ENCODE measurements at regions not wholly inside any gene's neighbourhood (a gene's known extent, or its start where the extent isn't known, plus 50 kb on each side); places are given as distances from the start of the nearest gene placed in this dataset.
"Not testable (repeated sequence)": the region's sequence is repeated elsewhere in the genome, so short reads cannot be mapped to it uniquely, and the experiment has no call there.

GRCh38 chr21:28220680-28221079 lies 772.0 kb downstream of the LTN1 start:
- DNase-seq, result no peak

GRCh38 chr21:28216976-28217523 lies 775.6 kb downstream of the LTN1 start:
- DNase-seq, result no peak

GRCh38 chr21:28215214-28215954 lies 777.3 kb downstream of the LTN1 start:
- no peak for DNase-seq

GRCh38 chr21:28214786-28215185 lies 777.9 kb downstream of the LTN1 start:
- no peak for DNase-seq

- DNase-seq, result no peak
Observed at GRCh38 chr21:28213261-28213660, 779.4 kb downstream of the LTN1 start.

GRCh38 chr21:28212061-28212460 lies 780.6 kb downstream of the LTN1 start:
- DNase-seq, result no peak

GRCh38 chr21:28207436-28208173 lies 785.1 kb downstream of the LTN1 start:
- no peak for DNase-seq

GRCh38 chr21:28200726-28201125 lies 792.0 kb downstream of the LTN1 start:
- DNase-seq, result no peak

- no peak for DNase-seq
Observed at GRCh38 chr21:28196981-28197380, 795.7 kb downstream of the LTN1 start.

GRCh38 chr21:28193189-28193588 lies 799.5 kb downstream of the LTN1 start:
- DNase-seq, result no peak

GRCh38 chr21:28186604-28187003 lies 806.1 kb downstream of the LTN1 start:
- DNase-seq, result no peak

GRCh38 chr21:28181730-28182129 lies 810.9 kb downstream of the LTN1 start:
- DNase-seq, result no peak

GRCh38 chr21:28179136-28179535 lies 813.5 kb downstream of the LTN1 start:
- DNase-seq, result no peak

GRCh38 chr21:28177124-28177523 lies 815.6 kb downstream of the LTN1 start:
- no peak for DNase-seq

GRCh38 chr21:28174701-28175100 lies 818.0 kb downstream of the LTN1 start:
- DNase-seq, result no peak

GRCh38 chr21:28174006-28174405 lies 818.7 kb downstream of the LTN1 start:
- no peak for DNase-seq

GRCh38 chr21:28172376-28172775 lies 820.3 kb downstream of the LTN1 start:
- DNase-seq, result no peak

GRCh38 chr21:28167366-28167765 lies 825.3 kb downstream of the LTN1 start:
- DNase-seq, result no peak

- not testable (repeated sequence) for DNase-seq
Observed at GRCh38 chr21:28164519-28164918, 828.2 kb downstream of the LTN1 start.

GRCh38 chr21:28162052-28162451 lies 830.6 kb downstream of the LTN1 start:
- DNase-seq, result not testable (repeated sequence)

GRCh38 chr21:28160378-28160777 lies 832.3 kb downstream of the LTN1 start:
- DNase-seq, result no peak

- DNase-seq, result no peak
Observed at GRCh38 chr21:28159396-28159795, 833.3 kb downstream of the LTN1 start.

GRCh38 chr21:28156590-28156989 lies 836.1 kb downstream of the LTN1 start:
- DNase-seq, result no peak

- no peak for DNase-seq
Observed at GRCh38 chr21:28154121-28154520, 838.6 kb downstream of the LTN1 start.

Measured in right forelimb (tissue), 1 donor.